ENCODE measurements at regions not wholly inside any gene's neighbourhood (a gene's known extent, or its start where the extent isn't known, plus 50 kb on each side); places are given as distances from the start of the nearest gene placed in this dataset.

DNA sequence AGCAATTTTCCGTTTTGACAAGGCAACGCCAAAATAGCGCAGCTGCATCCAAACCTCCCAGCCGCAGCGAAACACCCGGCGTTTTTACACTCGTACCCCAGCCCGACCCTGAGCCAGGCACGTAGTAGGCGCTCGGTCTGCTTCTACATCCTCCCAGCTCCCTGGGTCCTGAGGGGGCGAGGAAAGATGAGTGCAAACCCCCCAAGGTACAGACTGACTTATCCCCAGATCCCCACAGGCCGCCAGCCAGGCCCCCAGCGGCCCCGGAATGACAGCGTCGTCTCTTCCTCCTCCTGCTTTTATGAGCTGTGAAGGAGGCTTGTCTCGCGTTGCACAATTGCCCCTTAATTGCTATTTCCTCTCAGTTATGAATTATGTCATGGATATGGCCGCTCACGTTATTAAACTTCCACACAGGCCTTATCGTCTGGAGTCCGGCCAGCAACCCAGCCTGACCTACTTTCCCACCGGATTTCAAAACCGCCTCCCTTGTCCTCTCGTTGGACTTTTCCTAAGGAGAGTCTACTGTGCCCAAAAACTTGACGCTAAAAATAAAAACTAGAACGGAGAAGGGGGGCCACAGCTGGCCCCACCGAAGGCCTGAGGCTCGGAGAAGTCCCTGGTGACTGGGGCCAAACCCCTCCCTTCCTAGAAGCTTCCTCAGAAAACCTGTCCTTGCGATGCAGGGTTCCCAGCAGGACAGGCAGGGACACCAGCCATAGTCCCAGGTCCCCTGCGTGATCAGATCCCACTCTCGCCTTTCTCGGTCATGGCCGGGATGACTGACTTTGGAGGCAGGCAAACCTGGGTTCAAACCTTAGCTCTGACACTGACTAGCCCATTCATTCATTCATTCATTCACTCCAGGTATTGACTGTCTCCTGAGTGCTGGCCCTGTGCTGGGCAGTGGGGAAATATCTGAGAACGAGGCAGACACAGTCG is 130.9 kb upstream of the PTPN1 start:
- H3K4me2 ChIP-seq (ENCODE audit: low read length), result no peak overlapping the region
- no peaks in the 10 kb centered on the region for H3K9me3 ChIP-seq (ENCODE audit: control insufficient read depth, low read length)
- no peak overlapping the region for H3K9ac ChIP-seq
- no peaks in the 10 kb centered on the region for H3K36me3 ChIP-seq (ENCODE audit: control insufficient read depth, insufficient read depth, low read length)
- TF ChIP-seq, protein P1, sequence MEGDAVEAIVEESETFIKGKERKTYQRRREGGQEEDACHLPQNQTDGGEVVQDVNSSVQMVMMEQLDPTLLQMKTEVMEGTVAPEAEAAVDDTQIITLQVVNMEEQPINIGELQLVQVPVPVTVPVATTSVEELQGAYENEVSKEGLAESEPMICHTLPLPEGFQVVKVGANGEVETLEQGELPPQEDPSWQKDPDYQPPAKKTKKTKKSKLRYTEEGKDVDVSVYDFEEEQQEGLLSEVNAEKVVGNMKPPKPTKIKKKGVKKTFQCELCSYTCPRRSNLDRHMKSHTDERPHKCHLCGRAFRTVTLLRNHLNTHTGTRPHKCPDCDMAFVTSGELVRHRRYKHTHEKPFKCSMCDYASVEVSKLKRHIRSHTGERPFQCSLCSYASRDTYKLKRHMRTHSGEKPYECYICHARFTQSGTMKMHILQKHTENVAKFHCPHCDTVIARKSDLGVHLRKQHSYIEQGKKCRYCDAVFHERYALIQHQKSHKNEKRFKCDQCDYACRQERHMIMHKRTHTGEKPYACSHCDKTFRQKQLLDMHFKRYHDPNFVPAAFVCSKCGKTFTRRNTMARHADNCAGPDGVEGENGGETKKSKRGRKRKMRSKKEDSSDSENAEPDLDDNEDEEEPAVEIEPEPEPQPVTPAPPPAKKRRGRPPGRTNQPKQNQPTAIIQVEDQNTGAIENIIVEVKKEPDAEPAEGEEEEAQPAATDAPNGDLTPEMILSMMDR (IDR thresholded peaks at IDR 0.05), result no peak
- H3K4me1 ChIP-seq, result peaks cover 3% of the 10 kb centered on the region
- H3K4me3 ChIP-seq (ENCODE audit: low read depth, low read length), result no peak overlapping the region
- no peaks in the 10 kb centered on the region for H3K79me2 ChIP-seq
- peak overlapping the region; percentile 61 for H3K27ac ChIP-seq
- no peak overlapping the region for H2AFZ ChIP-seq
- H3K27me3 ChIP-seq (ENCODE audit: control insufficient read depth, insufficient read depth, low read length), result no peaks in the 10 kb centered on the region

DNA sequence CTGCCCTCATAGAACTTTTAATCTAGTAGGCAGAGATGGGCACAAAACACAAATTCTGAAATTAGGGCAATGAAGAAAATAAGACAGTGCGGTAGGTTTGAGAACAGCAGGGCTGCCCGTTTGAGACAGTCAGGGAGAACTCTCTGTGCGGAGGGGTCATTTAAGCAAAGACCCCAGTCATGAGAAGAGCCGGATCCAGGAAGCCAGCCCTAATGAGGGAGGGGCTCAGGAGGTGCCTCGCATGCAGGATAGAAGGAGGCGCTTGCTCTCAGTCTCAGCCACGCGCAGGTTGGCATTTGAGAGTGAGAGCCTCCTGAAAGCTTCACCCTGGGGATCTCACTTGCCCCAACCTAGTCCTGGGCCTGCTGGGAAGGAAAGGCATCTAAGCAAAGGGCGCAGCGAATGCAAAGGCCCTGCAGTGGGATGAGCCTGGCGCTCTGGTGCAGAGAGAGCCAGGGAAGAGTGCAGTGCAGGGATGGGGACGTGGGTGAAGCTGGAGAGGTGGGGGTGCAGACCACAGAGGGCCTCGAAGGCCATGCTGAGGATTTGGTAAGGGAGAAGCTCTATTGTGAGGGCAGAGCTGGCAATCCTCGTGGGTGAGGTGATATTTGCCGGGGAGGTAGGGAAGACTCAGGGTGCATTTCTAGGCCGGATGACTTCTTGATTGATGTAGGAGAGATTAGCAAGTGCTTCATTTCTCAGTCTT is 130.0 kb upstream of the PTPN1 start:
- no peaks in the 10 kb centered on the region for H3K79me2 ChIP-seq
- H3K9ac ChIP-seq, result no peak overlapping the region
- H3K27ac ChIP-seq, result no peak overlapping the region
- TF ChIP-seq, protein P1 (IDR thresholded peaks at IDR 0.05), result no peak
- H3K4me3 ChIP-seq (ENCODE audit: low read depth, low read length), result no peak overlapping the region
- H2AFZ ChIP-seq, result no peak overlapping the region
- no peak overlapping the region for H3K4me2 ChIP-seq (ENCODE audit: low read length)
- no peaks in the 10 kb centered on the region for H3K36me3 ChIP-seq (ENCODE audit: control insufficient read depth, insufficient read depth, low read length)
- peaks cover 3% of the 10 kb centered on the region for H3K4me1 ChIP-seq
- H3K9me3 ChIP-seq (ENCODE audit: control insufficient read depth, low read length), result no peaks in the 10 kb centered on the region
- H3K27me3 ChIP-seq (ENCODE audit: control insufficient read depth, insufficient read depth, low read length), result no peaks in the 10 kb centered on the region

DNA sequence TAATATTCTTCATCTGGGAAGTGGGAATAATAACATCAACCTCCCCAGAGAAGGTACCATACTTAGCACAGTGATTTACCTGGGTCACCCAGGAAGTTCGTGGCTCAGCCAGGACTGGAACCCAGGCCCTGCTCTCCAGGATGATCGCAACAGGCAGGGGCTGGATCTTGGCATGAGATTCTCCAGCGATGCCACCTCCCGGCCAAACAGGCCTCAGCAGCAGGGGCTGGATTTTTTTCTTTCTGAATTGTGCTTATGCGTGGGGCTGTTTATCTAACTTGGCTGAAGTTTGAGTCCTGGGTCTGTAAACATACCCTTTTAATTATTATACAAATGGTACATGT is 129.5 kb upstream of the PTPN1 start:
- Histone ChIP-seq H3K79me2 (no peaks in the 10 kb centered on the region), H2AFZ (no peak overlapping the region), H3K27ac (no peak overlapping the region), H3K4me1 (peaks cover 3% of the 10 kb centered on the region), H3K4me2 (ENCODE audit: low read length) (no peak overlapping the region), H3K36me3 (ENCODE audit: control insufficient read depth, insufficient read depth, low read length) (no peaks in the 10 kb centered on the region), H3K4me3 (ENCODE audit: low read depth, low read length) (no peak overlapping the region), H3K27me3 (ENCODE audit: control insufficient read depth, insufficient read depth, low read length) (no peaks in the 10 kb centered on the region), H3K9ac (no peak overlapping the region), H3K9me3 (ENCODE audit: control insufficient read depth, low read length) (no peaks in the 10 kb centered on the region)
- TF ChIP-seq, protein P1 (IDR thresholded peaks at IDR 0.05), result peak; percentile 22

DNA sequence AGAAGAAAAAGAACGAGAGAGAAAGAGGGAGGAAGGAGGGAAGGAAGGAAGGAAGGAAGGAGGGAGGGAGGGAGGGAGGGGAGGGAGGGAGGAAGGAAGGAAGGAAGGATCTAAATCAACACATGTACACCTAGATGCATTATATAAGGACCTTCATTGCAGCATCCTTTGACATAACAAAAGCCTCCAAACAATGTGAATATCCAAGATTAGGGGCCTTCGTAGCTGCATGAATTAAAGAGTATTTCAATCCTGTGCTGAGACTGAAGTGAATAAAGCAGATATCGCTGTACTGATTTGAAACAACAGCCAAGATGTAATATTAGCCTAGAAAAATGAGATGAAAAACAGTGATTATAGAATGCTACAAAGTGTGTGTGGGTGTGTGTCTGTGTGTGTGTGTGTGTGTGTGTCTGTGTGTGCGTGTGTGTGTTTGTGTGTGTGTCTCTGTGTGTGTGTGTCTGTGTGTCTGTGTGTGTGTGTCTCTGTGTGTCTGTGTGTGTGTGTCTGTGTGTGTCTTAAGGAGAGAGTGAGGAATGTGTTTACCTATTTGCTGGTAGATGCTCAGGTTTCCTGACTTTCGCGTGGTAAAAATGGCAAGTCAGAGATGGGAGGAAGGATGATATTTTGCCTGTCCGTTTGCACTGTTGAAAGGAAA is 129.0 kb upstream of the PTPN1 start:
- Histone ChIP-seq H2AFZ (no peak overlapping the region), H3K27me3 (ENCODE audit: control insufficient read depth, insufficient read depth, low read length) (no peaks in the 10 kb centered on the region), H3K79me2 (no peaks in the 10 kb centered on the region), H3K36me3 (ENCODE audit: control insufficient read depth, insufficient read depth, low read length) (no peaks in the 10 kb centered on the region), H3K4me1 (peaks cover 3% of the 10 kb centered on the region), H3K9ac (no peak overlapping the region), H3K4me3 (ENCODE audit: low read depth, low read length) (no peak overlapping the region), H3K4me2 (ENCODE audit: low read length) (no peak overlapping the region), H3K27ac (no peak overlapping the region), H3K9me3 (ENCODE audit: control insufficient read depth, low read length) (no peaks in the 10 kb centered on the region)
- TF ChIP-seq, protein P1 (IDR thresholded peaks at IDR 0.05), result no peak

Measured in parathyroid adenoma (tissue), 2 donors.